Upper lobe of left lung (tissue), 4 donors: ENCODE measurements at regions not wholly inside any gene's neighbourhood (a gene's known extent, or its start where the extent isn't known, plus 50 kb on each side); places are given as distances from the start of the nearest gene placed in this dataset.

Experiments
- EP300 ChIP-seq, 4 donors: sonication (generic); formaldehyde crosslinking; IDR thresholded peaks; one replicate each; pipeline ENCODE4 v1.5.1; 2017; ENCODE audit warnings: antibody characterized with exemption in 4 of 4, control low read depth in 2 of 4
- POLR2A ChIP-seq, 4 donors: fragments of 450-650 bp; IDR thresholded peaks; one replicate each; pipeline ENCODE4 v1.5.1; 2016 to 2017; ENCODE audit warnings: antibody characterized with exemption in 4 of 4, mild to moderate bottlenecking in 2 of 4
- POLR2AphosphoS5 ChIP-seq, 2 donors: sonication (generic); formaldehyde crosslinking; IDR thresholded peaks; one replicate each; pipeline ENCODE4 v1.5.1; 2017; ENCODE audit warnings: antibody characterized with exemption in 2 of 2

DNA sequence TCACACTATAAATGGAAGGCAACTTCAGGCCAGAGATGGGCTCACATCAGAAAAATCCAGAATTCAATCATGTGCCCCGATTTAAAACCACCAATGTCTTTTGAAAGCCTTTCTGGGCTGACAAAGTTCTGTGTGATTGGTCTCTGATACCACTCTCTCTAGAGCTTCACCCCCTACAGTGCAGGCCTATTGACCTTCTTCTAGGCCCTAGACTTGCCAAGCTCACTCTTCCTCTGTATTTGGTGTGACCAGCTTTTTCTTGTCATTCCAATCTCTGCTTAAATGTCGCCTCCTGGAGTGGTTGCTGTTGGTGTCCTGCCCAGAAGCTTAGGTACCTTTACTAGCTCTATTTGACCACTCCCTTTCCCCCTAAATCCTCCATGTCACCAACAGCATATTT, 78.7 kb downstream of the GCNT4 start:
- TF ChIP-seq POLR2A (IDR thresholded peaks at IDR 0.05) (no peak), POLR2AphosphoS5 (IDR thresholded peaks at IDR 0.05) (no peak), EP300 (IDR thresholded peaks at IDR 0.05) (no peak)
